ENCODE measurements at regions not wholly inside any gene's neighbourhood (a gene's known extent, or its start where the extent isn't known, plus 50 kb on each side); places are given as distances from the start of the nearest gene placed in this dataset.

- no peak overlapping the region for H3K4me3 ChIP-seq (replicated peaks; ENCODE audit: insufficient read depth, low read length)
- peaks cover 4% of the 10 kb centered on the region for H3K27me3 ChIP-seq (ENCODE audit: insufficient read depth, poor library complexity, severe bottlenecking)
- DNase-seq (ENCODE audit: low read depth in 1 of 2, low spot score in 1 of 2), result no peak
- TF ChIP-seq GABPA (IDR thresholded peaks at IDR 0.05; ENCODE audit: low read depth), result no peak
- no peak overlapping the region for H3K27ac ChIP-seq (replicated peaks)
Measured at GRCh38 chr6:1197309-1197708, 114.6 kb upstream of the FOXQ1 start.

GRCh38 chr6:1191141-1191630, 120.7 kb upstream of the FOXQ1 start:
- TF ChIP-seq GABPA (IDR thresholded peaks at IDR 0.05; ENCODE audit: low read depth) (no peak), SPI1 (IDR thresholded peaks at IDR 0.05; ENCODE audit: borderline replicate concordance, low read depth) (no peak), POLR2AphosphoS5 (IDR thresholded peaks at IDR 0.05; ENCODE audit: low read depth) (no peak), CTCF (IDR thresholded peaks at IDR 0.05; ENCODE audit: insufficient read depth, low read length) (no peak), REST (IDR thresholded peaks at IDR 0.05; ENCODE audit: insufficient replicate concordance, low read depth) (no peak)
- DNase-seq (ENCODE audit: low read depth in 1 of 2, low spot score in 1 of 2), result no peak
- Histone ChIP-seq H3K4me3 (replicated peaks; ENCODE audit: insufficient read depth, low read length) (no peak overlapping the region), H3K27me3 (ENCODE audit: insufficient read depth, poor library complexity, severe bottlenecking) (peaks cover 4% of the 10 kb centered on the region), H3K27ac (replicated peaks) (no peak overlapping the region)

GRCh38 chr6:1190366-1190765, 121.5 kb upstream of the FOXQ1 start:
- TF ChIP-seq POLR2AphosphoS5 (IDR thresholded peaks at IDR 0.05; ENCODE audit: low read depth) (no peak), GABPA (IDR thresholded peaks at IDR 0.05; ENCODE audit: low read depth) (no peak), CTCF (IDR thresholded peaks at IDR 0.05; ENCODE audit: insufficient read depth, low read length) (no peak), REST (IDR thresholded peaks at IDR 0.05; ENCODE audit: insufficient replicate concordance, low read depth) (no peak), SPI1 (IDR thresholded peaks at IDR 0.05; ENCODE audit: borderline replicate concordance, low read depth) (no peak)
- DNase-seq (ENCODE audit: low read depth in 1 of 2, low spot score in 1 of 2), result no peak
- Histone ChIP-seq H3K4me3 (replicated peaks; ENCODE audit: insufficient read depth, low read length) (no peak overlapping the region), H3K27ac (replicated peaks) (no peak overlapping the region), H3K27me3 (ENCODE audit: insufficient read depth, poor library complexity, severe bottlenecking) (peaks cover 5% of the 10 kb centered on the region)

GRCh38 chr6:1188199-1188598, 123.7 kb upstream of the FOXQ1 start:
- DNase-seq (ENCODE audit: low read depth in 1 of 2, low spot score in 1 of 2), result no peak
- Histone ChIP-seq H3K27ac (replicated peaks) (no peak overlapping the region), H3K4me3 (replicated peaks; ENCODE audit: insufficient read depth, low read length) (no peak overlapping the region), H3K27me3 (ENCODE audit: insufficient read depth, poor library complexity, severe bottlenecking) (peaks cover 5% of the 10 kb centered on the region)
- no peak for TF ChIP-seq REST (IDR thresholded peaks at IDR 0.05; ENCODE audit: insufficient replicate concordance, low read depth)
- no peak for TF ChIP-seq GABPA (IDR thresholded peaks at IDR 0.05; ENCODE audit: low read depth)
- TF ChIP-seq SPI1 (IDR thresholded peaks at IDR 0.05; ENCODE audit: borderline replicate concordance, low read depth), result no peak
- no peak for TF ChIP-seq POLR2AphosphoS5 (IDR thresholded peaks at IDR 0.05; ENCODE audit: low read depth)
- no peak for TF ChIP-seq CTCF (IDR thresholded peaks at IDR 0.05; ENCODE audit: insufficient read depth, low read length)

Data from HL-60 (cell line).